ENCODE measurements at regions not wholly inside any gene's neighbourhood (a gene's known extent, or its start where the extent isn't known, plus 50 kb on each side); places are given as distances from the start of the nearest gene placed in this dataset.

GRCh38 chr21:16169102-16169511 is 439.3 kb downstream of the USP25 start:
- DNase-seq (ENCODE audit: extremely low read depth in 1 of 2, low read depth in 1 of 2) = no peak

GRCh38 chr21:16169779-16170178 is 440.0 kb downstream of the USP25 start:
- DNase-seq (ENCODE audit: extremely low read depth in 1 of 2, low read depth in 1 of 2) = no peak

GRCh38 chr21:16176570-16176969 is 446.8 kb downstream of the USP25 start:
- no peak for DNase-seq (ENCODE audit: extremely low read depth in 1 of 2, low read depth in 1 of 2)

- DNase-seq (ENCODE audit: extremely low read depth in 1 of 2, low read depth in 1 of 2) = no peak
Measured at GRCh38 chr21:16177532-16177931, 447.8 kb downstream of the USP25 start.

GRCh38 chr21:16179773-16180172 is 450.0 kb downstream of the USP25 start:
- DNase-seq (ENCODE audit: extremely low read depth in 1 of 2, low read depth in 1 of 2) = no peak

- no peak for DNase-seq (ENCODE audit: extremely low read depth in 1 of 2, low read depth in 1 of 2)
Measured at GRCh38 chr21:16180614-16181013, 450.8 kb downstream of the USP25 start.

GRCh38 chr21:16181018-16181417 is 451.2 kb downstream of the USP25 start:
- DNase-seq (ENCODE audit: extremely low read depth in 1 of 2, low read depth in 1 of 2) = no peak

GRCh38 chr21:16185766-16186165 is 456.0 kb downstream of the USP25 start:
- DNase-seq (ENCODE audit: extremely low read depth in 1 of 2, low read depth in 1 of 2) = no peak

- DNase-seq (ENCODE audit: extremely low read depth in 1 of 2, low read depth in 1 of 2) = no peak
Measured at GRCh38 chr21:16186742-16187141, 457.0 kb downstream of the USP25 start.

- DNase-seq (ENCODE audit: extremely low read depth in 1 of 2, low read depth in 1 of 2) = no peak
Measured at GRCh38 chr21:16187603-16188301, 458.0 kb downstream of the USP25 start.

- DNase-seq (ENCODE audit: extremely low read depth in 1 of 2, low read depth in 1 of 2) = no peak
Measured at GRCh38 chr21:16192902-16193301, 463.1 kb downstream of the USP25 start.

- DNase-seq (ENCODE audit: extremely low read depth in 1 of 2, low read depth in 1 of 2) = no peak
Measured at GRCh38 chr21:16193496-16194094, 463.8 kb downstream of the USP25 start.

GRCh38 chr21:16194095-16194787 is 464.5 kb downstream of the USP25 start:
- no peak for DNase-seq (ENCODE audit: extremely low read depth in 1 of 2, low read depth in 1 of 2)

- no peak for DNase-seq (ENCODE audit: extremely low read depth in 1 of 2, low read depth in 1 of 2)
Measured at GRCh38 chr21:16194788-16195537, 465.2 kb downstream of the USP25 start.

- no peak for DNase-seq (ENCODE audit: extremely low read depth in 1 of 2, low read depth in 1 of 2)
Measured at GRCh38 chr21:16195538-16195910, 465.7 kb downstream of the USP25 start.

GRCh38 chr21:16196001-16196400 is 466.2 kb downstream of the USP25 start:
- DNase-seq (ENCODE audit: extremely low read depth in 1 of 2, low read depth in 1 of 2) = no peak

GRCh38 chr21:16198546-16198945 is 468.8 kb downstream of the USP25 start:
- DNase-seq (ENCODE audit: extremely low read depth in 1 of 2, low read depth in 1 of 2) = no peak

GRCh38 chr21:16199539-16199938 is 469.8 kb downstream of the USP25 start:
- no peak for DNase-seq (ENCODE audit: extremely low read depth in 1 of 2, low read depth in 1 of 2)

- DNase-seq (ENCODE audit: extremely low read depth in 1 of 2, low read depth in 1 of 2) = no peak
Measured at GRCh38 chr21:16201718-16202117, 471.9 kb downstream of the USP25 start.

- DNase-seq (ENCODE audit: extremely low read depth in 1 of 2, low read depth in 1 of 2) = no peak
Measured at GRCh38 chr21:16205527-16205926, 475.7 kb downstream of the USP25 start.

Data from activated CD8-positive, alpha-beta memory T cell treated with anti-CD3 and anti-CD28 coated beads for 1 hour (primary cell).